HuH-7 (cell line): ENCODE measurements at regions not wholly inside any gene's neighbourhood (a gene's known extent, or its start where the extent isn't known, plus 50 kb on each side); places are given as distances from the start of the nearest gene placed in this dataset.
A peak's percentile ranks its signal among the peaks of the same experiment; 100 is the strongest.

ENCODE experiments used
- DNase-seq: peaks from one replicate; pipeline ENCODE4 v3.0.0; 2011; ENCODE audit warnings: low spot score

GRCh38 chr12:4134448-4135263 is 138.9 kb upstream of the CCND2 start:
- no peak for DNase-seq

DNA sequence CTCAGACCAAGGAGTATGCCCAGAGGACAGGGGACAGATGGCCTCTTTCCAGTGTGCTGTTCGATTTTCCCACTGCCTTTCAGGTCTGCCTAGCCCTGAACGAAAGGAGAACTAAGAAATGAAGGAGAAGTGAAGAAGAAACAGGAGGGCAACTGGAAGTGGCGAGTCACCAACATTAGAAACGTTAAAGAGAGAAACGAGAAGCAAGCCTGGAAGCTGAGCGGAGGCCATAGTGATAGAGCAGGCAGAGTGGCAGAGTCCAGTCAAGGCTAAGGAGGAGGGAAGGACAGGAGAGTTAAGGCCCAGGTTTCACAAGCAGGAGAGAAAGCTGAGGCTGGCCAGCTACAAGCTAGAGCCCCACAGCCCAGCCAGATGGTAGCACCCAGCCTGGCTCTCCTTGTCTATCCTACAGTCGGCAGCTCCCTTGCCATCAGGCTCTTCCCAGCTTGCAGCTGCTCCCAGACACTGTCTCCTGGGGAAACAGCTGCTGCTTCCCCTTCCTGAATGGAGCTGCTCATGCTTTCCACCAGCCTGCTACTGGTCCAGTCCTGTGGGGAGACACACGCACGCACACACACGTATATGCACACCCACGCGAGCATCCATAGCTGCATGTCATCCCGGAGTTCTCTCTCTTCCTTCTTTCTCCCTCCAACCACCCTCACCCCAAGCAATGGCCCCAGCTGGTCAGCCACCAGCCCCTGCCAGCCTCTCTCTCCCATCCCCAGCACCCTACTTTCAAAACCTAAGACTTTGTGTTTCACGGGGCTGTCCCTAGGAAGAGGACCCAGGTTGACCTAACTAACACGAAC is 139.7 kb upstream of the CCND2 start:
- DNase-seq: no peak

DNA sequence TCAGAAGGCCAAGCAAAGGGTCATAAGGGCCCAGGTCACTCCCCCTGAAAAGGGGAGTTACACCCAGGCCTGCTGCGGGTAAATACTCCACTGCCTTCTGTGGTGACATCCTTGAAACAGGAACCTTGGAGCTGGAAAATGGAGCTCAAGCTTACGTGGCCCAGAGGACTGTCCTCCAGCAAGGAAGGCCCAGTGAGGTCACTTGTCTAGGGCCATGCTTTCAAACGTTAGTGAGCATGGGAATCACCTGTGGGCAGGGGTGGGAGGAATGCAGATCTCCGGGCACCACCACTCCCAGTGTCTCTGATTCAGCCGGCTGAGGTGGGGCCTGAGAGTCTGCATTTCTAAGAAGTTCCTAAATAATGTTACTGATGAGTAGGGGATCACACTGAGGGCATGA is 140.5 kb upstream of the CCND2 start:
- DNase-seq: no peak

DNA sequence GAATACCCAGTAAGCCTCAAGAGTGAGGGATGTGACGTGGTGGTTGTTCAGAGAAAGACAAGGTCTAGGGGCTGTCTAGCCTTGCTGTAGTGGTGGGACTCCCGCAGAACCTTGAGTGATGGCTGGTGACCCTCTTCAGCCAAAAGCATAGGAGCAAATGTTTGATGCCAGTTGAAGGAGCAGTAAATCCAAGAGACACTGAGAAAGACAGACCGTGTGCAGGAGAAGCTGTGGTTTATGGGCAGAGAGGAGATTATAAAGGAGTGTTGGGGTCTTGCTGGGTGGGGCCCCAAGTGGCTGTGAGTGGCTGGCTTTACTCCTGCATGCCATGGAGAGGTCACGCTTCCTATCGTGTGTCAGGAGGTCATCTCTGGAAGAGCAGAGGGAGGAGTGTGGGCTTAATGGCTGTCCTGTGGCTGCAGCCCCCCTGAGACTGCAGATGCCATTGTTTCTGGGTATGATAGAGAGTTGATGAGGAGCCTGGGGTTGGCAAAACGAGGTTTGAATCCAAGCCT is 152.0 kb upstream of the CCND2 start:
- no peak for DNase-seq

DNA sequence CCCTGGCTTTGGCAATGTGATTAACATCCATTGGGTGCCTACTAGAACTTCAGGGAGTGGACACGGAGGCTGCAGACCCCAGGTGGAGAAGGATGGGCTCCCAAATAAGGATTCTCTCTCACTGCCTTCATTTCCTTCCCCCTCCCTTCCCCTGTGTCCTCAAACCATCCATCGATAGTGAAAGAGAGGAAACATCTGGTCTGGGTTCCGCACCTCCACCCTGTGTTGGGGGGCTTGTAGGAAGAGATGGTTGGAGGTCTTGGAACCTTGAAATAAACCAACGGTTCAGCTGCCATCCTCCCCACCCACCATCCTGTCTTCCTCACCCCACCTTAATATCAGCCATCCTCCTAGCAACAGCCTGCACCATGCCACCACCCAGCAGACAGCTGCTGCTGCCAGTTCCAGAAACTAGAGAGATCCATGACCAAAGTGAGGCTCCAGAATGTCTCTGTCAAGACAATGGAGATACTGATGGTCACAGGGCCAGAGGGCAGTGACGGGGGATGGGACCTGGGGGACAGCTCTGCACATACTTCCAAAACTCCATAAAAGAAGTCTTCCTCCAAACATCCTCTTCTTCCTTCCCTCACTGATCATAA is 153.1 kb upstream of the CCND2 start:
- no peak for DNase-seq

DNA sequence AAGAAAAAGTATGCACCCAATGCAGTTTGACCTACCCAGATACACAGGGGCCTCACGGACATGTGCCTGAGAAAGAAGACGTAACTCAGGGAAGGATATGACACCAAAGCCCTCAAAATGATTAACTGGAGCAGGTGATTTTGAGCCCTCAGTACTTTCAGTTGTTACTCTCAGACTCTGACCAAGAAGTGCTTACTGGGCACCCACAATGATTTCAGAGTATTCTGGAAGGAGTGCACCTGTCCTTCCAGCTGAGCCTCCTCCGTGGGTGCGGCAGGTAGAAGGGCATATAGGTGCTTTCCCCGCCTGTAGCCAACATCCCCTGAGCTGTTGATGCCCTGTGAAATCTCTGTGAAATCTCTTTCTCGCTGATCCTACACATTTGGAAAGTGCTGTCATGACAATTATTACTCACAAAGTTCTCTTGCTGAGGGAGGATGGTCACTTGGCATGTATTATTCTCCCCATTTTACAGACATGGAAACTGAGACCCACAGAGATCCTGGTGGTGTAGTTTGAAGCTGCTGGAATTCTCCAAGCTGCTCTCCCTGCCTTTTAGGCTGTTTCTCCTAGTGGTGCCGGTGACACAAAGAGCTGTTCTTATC is 154.3 kb upstream of the CCND2 start:
- DNase-seq: no peak

DNA sequence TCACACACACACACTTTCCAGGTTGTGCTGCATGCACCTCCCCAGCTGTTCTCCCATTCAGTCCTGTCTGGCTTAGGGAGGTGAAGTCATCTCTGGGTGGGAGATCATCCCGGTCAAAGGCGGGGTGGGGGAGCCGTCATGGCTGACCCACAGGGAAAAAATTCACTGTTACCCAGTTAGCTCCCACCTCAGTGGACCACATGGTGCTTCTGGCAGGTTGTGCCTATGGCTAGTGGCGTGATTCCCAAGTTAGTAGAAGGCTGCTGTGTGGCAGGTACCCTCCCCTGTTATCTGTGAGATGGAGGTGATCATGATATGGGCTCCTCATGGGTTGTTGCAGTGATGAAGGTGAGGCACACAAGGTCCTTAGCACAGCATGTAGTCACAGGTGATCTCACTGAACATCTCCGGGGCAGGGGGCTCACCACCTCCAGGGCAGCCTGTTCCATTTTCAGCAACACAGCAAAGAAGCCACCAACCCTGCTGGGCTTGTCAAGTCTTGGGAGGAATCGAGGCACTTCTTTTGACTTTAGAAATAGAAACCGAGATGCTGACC is 154.9 kb upstream of the CCND2 start:
- no peak for DNase-seq

DNA sequence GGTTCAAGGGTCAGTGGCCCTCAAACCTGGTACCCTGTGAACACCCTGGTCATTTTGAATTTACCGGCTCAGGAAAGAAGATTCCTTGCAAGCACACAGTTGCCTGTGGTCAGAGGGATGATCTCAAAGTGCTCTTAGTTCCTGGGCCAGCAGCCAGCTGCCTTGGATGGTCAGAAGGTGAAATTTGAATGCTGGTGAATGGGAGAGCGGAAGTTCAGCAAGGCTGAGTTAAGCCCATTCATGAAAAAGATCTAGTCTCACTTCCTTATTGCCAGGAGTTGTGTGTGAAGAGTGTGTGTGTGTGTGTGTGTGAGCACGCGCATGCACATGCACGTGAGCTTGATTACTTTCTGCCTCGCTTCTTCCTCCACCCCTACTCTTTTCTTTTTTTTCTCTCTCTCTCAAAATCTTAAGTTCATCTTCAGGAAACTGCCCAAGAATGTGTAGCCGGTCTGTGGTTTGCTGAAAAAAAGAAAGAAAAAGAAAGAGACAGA is 155.5 kb upstream of the CCND2 start:
- DNase-seq: no peak

DNA sequence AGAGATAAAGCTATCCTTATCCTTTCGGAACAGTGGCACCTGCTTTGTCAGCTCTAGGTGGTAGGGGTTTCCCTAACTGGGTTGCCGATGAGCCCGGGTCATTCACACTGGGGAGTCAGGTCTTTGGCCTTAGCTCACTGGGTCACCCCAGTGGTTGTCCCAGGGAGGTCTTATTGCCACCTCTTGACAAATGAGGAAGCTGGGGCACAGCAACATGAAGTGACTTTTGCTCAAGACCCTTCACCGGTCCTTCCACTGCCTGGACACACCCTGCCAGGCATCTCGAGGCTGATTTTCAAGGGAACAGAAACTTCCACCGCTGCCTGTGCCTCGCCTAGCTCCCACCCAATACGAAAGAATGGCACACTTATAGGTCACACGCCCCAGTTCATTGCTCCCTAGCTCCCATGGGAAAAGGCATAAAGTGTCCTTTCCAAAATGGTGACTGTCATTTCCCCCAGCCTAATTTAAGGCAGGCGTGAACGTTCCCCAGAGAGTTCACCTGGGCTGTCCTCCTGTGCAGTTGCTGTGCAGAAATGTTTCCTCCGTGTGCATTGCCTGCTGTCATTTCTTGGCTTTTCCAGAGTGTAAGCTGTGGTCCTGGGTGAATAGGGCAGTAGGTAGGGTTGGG is 156.1 kb upstream of the CCND2 start:
- DNase-seq: no peak

- DNase-seq: no peak
Measured at GRCh38 chr12:4116251-4117111, 157.1 kb upstream of the CCND2 start.

GRCh38 chr12:4115570-4115969 is 158.0 kb upstream of the CCND2 start:
- no peak for DNase-seq

GRCh38 chr12:4114986-4115385 is 158.6 kb upstream of the CCND2 start:
- DNase-seq: no peak

DNA sequence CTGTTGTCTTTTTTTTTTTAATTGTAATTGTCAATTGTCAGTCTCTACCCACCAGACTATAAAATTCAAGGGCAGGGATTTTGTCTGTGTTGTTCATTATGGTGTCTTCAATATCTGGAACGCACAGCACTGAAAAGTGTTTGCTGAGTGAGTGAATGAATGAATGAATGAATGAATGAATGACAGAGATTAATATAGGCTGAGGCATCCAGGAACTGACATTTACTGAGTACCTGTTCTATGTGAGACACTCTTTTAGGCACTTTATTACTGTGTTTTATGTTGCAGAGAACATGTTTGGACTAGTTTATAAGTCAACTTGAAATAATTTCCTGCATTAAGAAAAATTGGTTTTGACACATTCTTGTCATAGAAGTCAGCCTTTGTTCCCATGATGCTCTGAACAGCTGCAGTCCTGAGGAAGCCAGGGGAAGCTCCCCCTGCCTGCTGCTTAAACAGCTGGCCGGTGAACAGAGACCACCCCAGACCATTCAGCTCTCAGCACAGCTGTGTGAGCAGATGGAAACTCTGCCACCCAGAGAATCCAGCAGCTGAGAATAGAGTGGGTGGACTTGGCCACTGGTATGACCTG is 160.7 kb upstream of the CCND2 start:
- no peak for DNase-seq

- no peak for DNase-seq
Measured at GRCh38 chr12:4112290-4112689, 161.3 kb upstream of the CCND2 start.

DNA sequence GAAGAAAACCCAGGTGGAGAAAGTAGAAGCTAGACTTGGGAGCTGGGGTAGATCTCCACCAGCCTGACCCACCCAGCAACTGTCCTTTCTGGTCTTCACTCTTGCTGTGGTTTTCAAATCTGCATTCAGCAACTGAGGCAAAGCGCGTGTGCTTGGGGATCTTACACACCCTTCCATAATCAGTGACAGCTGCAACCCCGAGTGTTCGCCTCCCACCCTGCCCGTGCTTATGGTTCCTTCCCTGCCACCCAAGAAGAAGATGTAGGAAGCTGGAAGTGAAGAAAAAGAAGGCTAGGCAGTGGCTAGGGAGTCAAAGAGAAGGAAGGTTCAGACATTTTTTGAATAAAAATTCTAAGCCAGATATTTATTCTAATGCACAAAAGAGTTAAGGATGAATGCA is 162.6 kb upstream of the CCND2 start:
- no peak for DNase-seq

- no peak for DNase-seq
Measured at GRCh38 chr12:4109826-4110225, 163.7 kb upstream of the CCND2 start.

GRCh38 chr12:4108803-4109345 is 164.7 kb upstream of the CCND2 start:
- DNase-seq: no peak

DNA sequence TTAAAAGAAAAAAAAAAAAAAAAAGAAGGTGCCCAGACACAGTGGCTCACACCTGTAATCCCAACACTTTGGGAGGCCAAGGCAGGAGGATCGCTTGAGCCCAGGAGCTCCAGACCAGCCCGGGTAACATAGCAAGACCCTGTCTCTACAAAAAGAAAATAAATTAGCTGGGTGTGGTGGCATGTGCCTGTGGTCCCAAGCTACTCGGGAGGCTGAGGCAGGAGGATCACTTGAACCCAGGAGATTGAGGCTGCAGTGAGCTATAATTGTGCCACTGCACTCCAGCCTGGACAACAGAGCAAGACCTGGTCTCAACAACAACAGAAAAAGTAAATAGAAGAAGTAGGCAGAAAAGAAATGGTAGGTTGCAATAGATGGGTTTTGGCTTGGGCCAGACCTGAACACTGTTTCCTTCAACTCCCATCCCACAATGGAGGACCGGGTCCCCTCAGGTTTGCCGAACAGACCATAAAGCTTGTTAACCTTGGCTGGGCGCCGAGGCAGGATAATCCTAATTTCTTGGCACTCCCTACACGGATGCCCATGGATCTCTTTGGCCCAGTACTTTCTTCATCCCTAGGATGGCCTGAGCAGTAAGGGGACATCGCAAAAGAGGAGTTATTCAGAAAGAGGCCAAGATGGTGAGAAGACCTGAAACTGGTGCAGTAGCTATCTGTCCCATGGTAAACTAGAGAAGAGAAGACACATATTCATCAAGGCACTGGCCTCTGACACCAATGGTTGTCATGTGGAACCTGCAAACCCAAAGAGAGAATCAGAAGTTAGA is 165.5 kb upstream of the CCND2 start:
- DNase-seq: no peak

- DNase-seq: peak; percentile 48
Measured at GRCh38 chr12:4107436-4107878, 166.1 kb upstream of the CCND2 start.
